B cell (primary cell): ENCODE measurements at regions not wholly inside any gene's neighbourhood (a gene's known extent, or its start where the extent isn't known, plus 50 kb on each side); places are given as distances from the start of the nearest gene placed in this dataset.

ENCODE experiments used
- ATAC-seq: fragments of 200-7000 bp; cut with Tn5 transposase; one replicate; pipeline ENCODE4 v1.10.0; 2021; ENCODE audit warnings: low read depth, mild to moderate bottlenecking, moderate number of reproducible peaks, moderate library complexity
- CTCF ChIA-PET: fragments of 350-600 bp; sonication (Branson Sonifier 250); formaldehyde crosslinking; loops from one replicate; lab custom pipeline; 2021; ENCODE audit warnings: antibody characterized with exemption, inconsistent platforms; lab: Charles Lee
- POLR2A ChIA-PET: fragments of 350-600 bp; sonication (Branson Sonifier 250); formaldehyde crosslinking; loops from one replicate; lab custom pipeline; 2021; ENCODE audit warnings: antibody characterized with exemption; lab: Charles Lee
- DNase-seq: peaks from one replicate; pipeline ENCODE4 v3.0.0; 2013
- H2AFZ ChIP-seq: 2 replicates; pipeline ENCODE4 v1.6.1; 2012; ENCODE audit warnings: mild to moderate bottlenecking, low read depth, low read length; ENCODE audit not compliant: insufficient read depth, poor library complexity, severe bottlenecking
- H3K27ac ChIP-seq, 2 donors: 1 replicate in 1 of 2; 2 replicates in 1 of 2; pipeline ENCODE4 v1.5.1; 2012 to 2013; ENCODE audit warnings: low read length in 2 of 2, mild to moderate bottlenecking in 2 of 2, moderate library complexity in 1 of 2
- H3K27me3 ChIP-seq, 4 experiments: fragments of 200-600 bp in 1 of 4; sonication (generic) in 1 of 4; replicated peaks in 1 of 4; 1 replicate in 2 of 4; 2 replicates in 2 of 4; pipeline versions ENCODE4 v1.6.1 to v1.7.0; 2013 to 2016; ENCODE audit warnings: low read length in 3 of 4, mild to moderate bottlenecking in 2 of 4, mixed read lengths in 1 of 4, moderate library complexity in 1 of 4; ENCODE audit not compliant: insufficient read depth in 4 of 4, control insufficient read depth in 3 of 4; ENCODE audit errors: control extremely low read depth in 1 of 4
- H3K36me3 ChIP-seq, 2 experiments: replicated peaks in 1 of 2; 1 replicate in 1 of 2; 2 replicates in 1 of 2; pipeline versions ENCODE4 v1.6.1 to v1.7.1; 2013; ENCODE audit warnings: low read length in 1 of 2; ENCODE audit not compliant: insufficient read depth in 2 of 2, control insufficient read depth in 1 of 2; ENCODE audit errors: control extremely low read depth in 1 of 2, extremely low read depth in 1 of 2
- H3K4me1 ChIP-seq, 2 donors: fragments of 200-600 bp in 1 of 2; sonication (generic) in 1 of 2; 1 replicate in 1 of 2; 2 replicates in 1 of 2; pipeline versions ENCODE4 v1.5.1 to v1.6.1; 2013 to 2017; ENCODE audit warnings: low read length in 2 of 2; ENCODE audit not compliant: control insufficient read depth in 2 of 2, insufficient read depth in 2 of 2
- H3K4me2 ChIP-seq: replicated peaks from 2 replicates; pipeline ENCODE3; 2012; ENCODE audit warnings: mild to moderate bottlenecking, low read depth, low read length; ENCODE audit not compliant: poor library complexity, severe bottlenecking
- H3K4me3 ChIP-seq, 5 experiments: fragments of 200-600 bp in 1 of 5; sonication (generic) in 1 of 5; 1 replicate in 3 of 5; 2 replicates in 2 of 5; pipeline versions ENCODE4 v1.5.1 to v1.7.0; 2011 to 2016; ENCODE audit warnings: low read length in 4 of 5, mild to moderate bottlenecking in 4 of 5, low read depth in 2 of 5, control low read depth in 1 of 5, moderate library complexity in 1 of 5; ENCODE audit not compliant: insufficient read depth in 1 of 5; ENCODE audit errors: control extremely low read depth in 1 of 5, extremely low read depth in 1 of 5
- H3K79me2 ChIP-seq: fragments of 200-600 bp; sonication (generic); one replicate; pipeline ENCODE4 v1.6.0; 2016; ENCODE audit warnings: low read length; ENCODE audit not compliant: control insufficient read depth, insufficient read depth
- H3K9ac ChIP-seq: fragments of 200-600 bp; sonication (generic); 2 replicates; pipeline ENCODE4 v1.6.1; 2017; ENCODE audit warnings: mild to moderate bottlenecking, low read length, moderate library complexity
- H3K9me3 ChIP-seq, 3 donors: one replicate each; pipeline versions ENCODE4 v1.6.1 to v1.7.1; 2013; ENCODE audit warnings: low read length in 2 of 3; ENCODE audit not compliant: control insufficient read depth in 2 of 3, insufficient read depth in 1 of 3; ENCODE audit errors: control extremely low read depth in 1 of 3
- H4K20me1 ChIP-seq: 2 replicates; pipeline ENCODE4 v1.6.0; 2012; ENCODE audit warnings: mild to moderate bottlenecking, low read length; ENCODE audit not compliant: insufficient read depth, control insufficient read depth, poor library complexity, severe bottlenecking
- H3K27ac Mint-ChIP-seq: one replicate; pipeline ENCODE4 v1.8.0; 2021; ENCODE audit warnings: mixed read lengths
- H3K27me3 Mint-ChIP-seq: one replicate; pipeline ENCODE4 v1.8.0; 2021; ENCODE audit warnings: mixed read lengths
- H3K4me1 Mint-ChIP-seq: one replicate; pipeline ENCODE4 v1.8.0; 2021; ENCODE audit warnings: mixed read lengths
- H3K4me3 Mint-ChIP-seq: one replicate; pipeline ENCODE4 v1.8.0; 2021; ENCODE audit warnings: mixed read lengths
- H3K9me3 Mint-ChIP-seq: one replicate; pipeline ENCODE4 v1.8.0; 2022; ENCODE audit warnings: mixed read lengths; ENCODE audit not compliant: insufficient read depth
- EZH2 ChIP-seq: IDR thresholded peaks from 2 replicates; pipeline ENCODE4 v1.6.1; 2012; ENCODE audit warnings: borderline replicate concordance, low read depth, mild to moderate bottlenecking, moderate library complexity, low read length; ENCODE audit not compliant: insufficient read depth, poor library complexity, severe bottlenecking
- WGBS: methylation state at CpG from one replicate; pipeline ENCODE4 v1.1.5; 2013; ENCODE audit warnings: missing lambda C conversion rate; ENCODE audit not compliant: insufficient coverage; 5-methylcytosine and 5-hydroxymethylcytosine counted together
- intact Hi-C: fragments of 100-400 bp; cut with micrococcal nuclease; formaldehyde crosslinking; loops from one replicate; pipeline ENCODE4 v1.10.0; 2022
- TF ChIP-seq, protein P1 (sequence below): fragments of 200-600 bp; IDR thresholded peaks from one replicate; pipeline ENCODE4 v1.8.0; 2022; ENCODE audit warnings: antibody characterized with exemption, mild to moderate bottlenecking

DNA sequence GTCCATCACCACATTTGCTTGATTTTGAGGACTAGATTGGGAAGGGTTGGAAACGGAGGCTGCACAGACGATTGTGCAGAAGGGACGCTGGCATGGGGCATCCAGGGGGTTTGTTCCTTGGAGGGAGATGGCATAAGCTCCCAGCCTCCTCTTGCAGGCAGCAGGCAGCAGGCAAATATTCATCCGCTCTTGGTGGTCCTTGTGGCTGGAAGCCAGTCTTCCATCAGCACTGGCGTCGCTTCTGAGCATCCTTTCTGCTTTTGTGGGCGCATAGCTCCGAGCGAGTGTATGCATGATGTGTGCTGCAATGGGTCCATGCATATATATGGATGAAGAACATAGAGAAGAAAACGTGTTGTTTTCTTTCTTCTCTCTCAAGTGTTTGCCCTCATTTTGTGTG lies 166.1 kb upstream of the NTM start:
- Histone ChIP-seq H2AFZ (no peak overlapping the region), H3K79me2 (no peaks in the 10 kb centered on the region), H3K9me3 (peaks cover 0 to 4% (median 0%) of the 10 kb centered on the region in 3 donors), H3K4me3 (no peak overlapping the region), H3K27ac (no peak overlapping the region), H4K20me1 (no peaks in the 10 kb centered on the region), H3K36me3 (no peaks in the 10 kb centered on the region), H3K4me2 (no peak overlapping the region), H3K4me1 (no peaks in the 10 kb centered on the region), H3K27me3 (no peaks in the 10 kb centered on the region), H3K9ac (no peak overlapping the region)
- Mint-ChIP-seq H3K27ac (no peak overlapping the region), H3K9me3 (no peaks in the 10 kb centered on the region), H3K27me3 (no peaks in the 10 kb centered on the region), H3K4me3 (no peak overlapping the region), H3K4me1 (no peaks in the 10 kb centered on the region)
- ATAC-seq, result no peak
- WGBS, result 95% methylated on average over 8 of the region's 10 CpGs
- intact Hi-C loops, result no loop called here
- CTCF ChIA-PET, result no interaction called here
- no peak for DNase-seq
- TF ChIP-seq EZH2, result no peak
- TF ChIP-seq, protein P1, sequence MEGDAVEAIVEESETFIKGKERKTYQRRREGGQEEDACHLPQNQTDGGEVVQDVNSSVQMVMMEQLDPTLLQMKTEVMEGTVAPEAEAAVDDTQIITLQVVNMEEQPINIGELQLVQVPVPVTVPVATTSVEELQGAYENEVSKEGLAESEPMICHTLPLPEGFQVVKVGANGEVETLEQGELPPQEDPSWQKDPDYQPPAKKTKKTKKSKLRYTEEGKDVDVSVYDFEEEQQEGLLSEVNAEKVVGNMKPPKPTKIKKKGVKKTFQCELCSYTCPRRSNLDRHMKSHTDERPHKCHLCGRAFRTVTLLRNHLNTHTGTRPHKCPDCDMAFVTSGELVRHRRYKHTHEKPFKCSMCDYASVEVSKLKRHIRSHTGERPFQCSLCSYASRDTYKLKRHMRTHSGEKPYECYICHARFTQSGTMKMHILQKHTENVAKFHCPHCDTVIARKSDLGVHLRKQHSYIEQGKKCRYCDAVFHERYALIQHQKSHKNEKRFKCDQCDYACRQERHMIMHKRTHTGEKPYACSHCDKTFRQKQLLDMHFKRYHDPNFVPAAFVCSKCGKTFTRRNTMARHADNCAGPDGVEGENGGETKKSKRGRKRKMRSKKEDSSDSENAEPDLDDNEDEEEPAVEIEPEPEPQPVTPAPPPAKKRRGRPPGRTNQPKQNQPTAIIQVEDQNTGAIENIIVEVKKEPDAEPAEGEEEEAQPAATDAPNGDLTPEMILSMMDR, result no peak
- POLR2A ChIA-PET, result no interaction called here

DNA sequence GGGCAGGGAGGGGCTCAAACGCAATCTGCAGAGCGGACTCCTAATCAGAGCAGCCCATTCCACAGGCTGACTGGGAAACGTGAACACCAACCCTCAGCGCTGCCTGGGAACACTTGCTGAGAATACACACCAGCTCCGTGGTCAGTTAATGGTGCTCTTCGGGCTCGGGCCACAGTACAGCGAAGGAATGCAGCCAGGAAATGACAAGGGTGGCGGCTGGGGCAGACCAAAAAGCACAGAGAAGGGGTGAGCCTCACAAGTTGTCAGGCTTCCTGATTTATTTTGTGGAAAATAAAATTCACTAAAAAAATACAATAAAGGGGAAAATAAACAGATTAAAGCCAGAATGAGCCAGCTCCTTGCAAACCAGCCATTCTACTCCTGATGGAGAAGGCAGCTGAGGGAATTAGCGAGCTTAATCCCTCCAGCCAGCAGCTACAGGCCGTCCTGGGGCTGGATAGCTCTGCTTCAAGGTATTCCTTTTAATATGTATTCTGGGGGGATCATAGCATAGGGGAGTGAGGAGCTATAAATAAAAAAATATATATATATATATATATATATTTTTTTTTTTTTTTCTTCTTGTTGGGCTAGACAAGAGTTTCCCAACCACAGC lies 165.5 kb upstream of the NTM start:
- Histone ChIP-seq H3K27ac (no peak overlapping the region), H4K20me1 (no peaks in the 10 kb centered on the region), H3K9me3 (peaks cover 0 to 3% (median 0%) of the 10 kb centered on the region in 3 donors), H3K36me3 (no peaks in the 10 kb centered on the region), H2AFZ (no peak overlapping the region), H3K79me2 (no peaks in the 10 kb centered on the region), H3K4me3 (no peak overlapping the region), H3K27me3 (no peaks in the 10 kb centered on the region), H3K4me1 (no peaks in the 10 kb centered on the region), H3K9ac (no peak overlapping the region), H3K4me2 (no peak overlapping the region)
- ChIA-PET POLR2A (no interaction called here), CTCF (no interaction called here)
- ATAC-seq (no peak), DNase-seq (no peak)
- intact Hi-C loops, result no loop called here
- H3K27me3 Mint-ChIP-seq, result no peaks in the 10 kb centered on the region
- no peak overlapping the region for H3K4me3 Mint-ChIP-seq
- no peaks in the 10 kb centered on the region for H3K9me3 Mint-ChIP-seq
- no peaks in the 10 kb centered on the region for H3K4me1 Mint-ChIP-seq
- 47% methylated on average over 8 of the region's 11 CpGs for WGBS
- TF ChIP-seq, protein P1, result no peak
- no peak for TF ChIP-seq EZH2
- no peak overlapping the region for H3K27ac Mint-ChIP-seq
